ENCODE measurements at regions not wholly inside any gene's neighbourhood (a gene's known extent, or its start where the extent isn't known, plus 50 kb on each side); places are given as distances from the start of the nearest gene placed in this dataset.
A peak's percentile ranks its signal among the peaks of the same experiment; 100 is the strongest.
"Not testable (repeated sequence)": the region's sequence is repeated elsewhere in the genome, so short reads cannot be mapped to it uniquely, and the experiment has no call there.

DNA sequence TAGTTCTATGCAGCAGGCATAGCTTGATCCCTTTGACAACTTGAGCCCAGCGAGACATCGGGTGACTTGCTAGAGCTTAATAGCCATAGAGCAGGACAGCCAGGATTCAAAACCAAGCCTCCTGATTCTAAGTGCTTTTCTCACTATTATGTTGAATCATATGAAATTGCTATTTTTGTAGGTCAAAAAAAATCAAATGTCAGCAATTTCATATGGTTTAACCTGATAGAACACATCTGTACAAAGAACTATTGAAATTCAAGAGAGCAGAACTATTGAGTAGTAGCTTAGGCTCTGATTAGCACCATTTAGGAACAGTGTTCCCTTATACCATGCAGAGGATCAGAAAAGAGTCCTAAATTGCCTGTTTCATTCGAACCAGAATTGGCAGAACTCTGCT lies 132.0 kb downstream of the EMP1 start:
- DNase-seq: no peak

DNA sequence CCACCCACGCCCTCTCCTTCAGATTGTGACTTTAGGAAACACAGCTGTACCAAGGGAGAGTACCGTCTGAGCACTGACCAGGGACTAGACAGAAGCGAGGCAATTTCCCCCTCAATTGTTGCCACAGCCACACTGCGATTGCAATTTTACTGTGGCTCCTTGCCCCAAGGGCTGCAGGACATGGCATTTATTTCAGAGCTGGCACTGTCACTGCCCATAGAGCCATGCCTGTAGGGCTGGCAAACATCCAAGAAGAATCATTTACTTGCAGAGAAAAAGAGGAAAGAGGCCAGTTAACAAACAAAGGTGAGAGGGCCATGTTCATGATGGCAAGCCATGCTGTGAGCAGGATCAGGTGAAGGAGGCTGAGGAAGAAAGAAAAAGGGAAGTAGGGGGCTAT lies 129.6 kb downstream of the EMP1 start:
- DNase-seq: peak; percentile 75

DNA sequence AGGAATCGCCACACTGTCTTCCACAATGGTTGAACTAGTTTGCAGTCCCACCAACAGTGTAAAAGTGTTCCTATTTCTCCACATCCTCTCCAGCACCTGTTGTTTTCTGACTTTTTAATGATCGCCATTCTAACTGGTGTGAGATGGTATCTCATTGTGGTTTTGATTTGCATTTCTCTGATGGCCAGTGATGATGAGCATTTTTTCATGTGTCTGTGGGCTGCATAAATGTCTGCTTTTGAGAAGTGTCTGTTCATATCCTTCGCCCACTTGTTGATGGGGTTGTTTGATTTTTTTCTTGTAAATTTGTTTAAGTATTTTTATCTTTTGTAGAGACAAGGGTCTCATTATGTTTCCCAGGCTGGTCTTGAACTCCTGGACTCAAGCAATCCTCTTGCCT lies 128.5 kb downstream of the EMP1 start:
- DNase-seq: not testable (repeated sequence)

DNA sequence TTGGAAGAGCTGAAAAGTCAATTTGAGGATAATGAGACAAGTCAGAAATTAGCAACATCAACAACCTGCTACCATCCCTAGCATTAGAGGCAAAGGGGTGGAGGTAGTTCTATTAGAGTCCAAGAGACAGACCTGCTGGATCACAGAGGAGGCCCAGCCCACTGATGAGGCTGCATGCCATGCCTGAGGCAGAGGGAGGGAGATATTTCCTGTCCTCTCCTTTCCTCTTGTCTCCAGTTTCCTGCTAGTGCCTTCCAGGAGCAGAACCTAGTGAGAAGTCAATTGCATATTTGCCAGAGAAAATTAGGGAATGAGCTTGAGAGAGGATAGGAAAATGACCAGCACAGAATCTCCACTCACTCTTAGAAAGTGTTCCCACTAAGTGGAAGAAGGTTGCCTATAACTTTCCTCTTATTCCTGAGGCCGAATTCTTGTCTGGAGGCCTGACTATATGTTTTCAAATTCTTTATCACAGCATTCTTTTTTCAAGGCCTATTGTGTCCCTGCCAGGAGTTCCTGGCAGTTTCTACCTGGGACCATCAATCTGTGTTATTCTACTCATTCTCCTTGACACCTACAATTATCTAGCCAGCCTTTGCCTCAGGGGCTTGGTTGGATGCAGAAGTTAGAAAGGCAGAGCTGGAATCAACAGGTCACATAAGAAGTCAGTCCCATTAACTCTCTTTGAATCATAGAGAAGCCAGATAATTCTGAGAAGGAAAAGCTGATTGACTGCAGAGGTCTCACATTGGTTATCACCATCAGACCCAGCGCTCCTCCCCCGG lies 121.9 kb downstream of the EMP1 start:
- no peak for DNase-seq

DNA sequence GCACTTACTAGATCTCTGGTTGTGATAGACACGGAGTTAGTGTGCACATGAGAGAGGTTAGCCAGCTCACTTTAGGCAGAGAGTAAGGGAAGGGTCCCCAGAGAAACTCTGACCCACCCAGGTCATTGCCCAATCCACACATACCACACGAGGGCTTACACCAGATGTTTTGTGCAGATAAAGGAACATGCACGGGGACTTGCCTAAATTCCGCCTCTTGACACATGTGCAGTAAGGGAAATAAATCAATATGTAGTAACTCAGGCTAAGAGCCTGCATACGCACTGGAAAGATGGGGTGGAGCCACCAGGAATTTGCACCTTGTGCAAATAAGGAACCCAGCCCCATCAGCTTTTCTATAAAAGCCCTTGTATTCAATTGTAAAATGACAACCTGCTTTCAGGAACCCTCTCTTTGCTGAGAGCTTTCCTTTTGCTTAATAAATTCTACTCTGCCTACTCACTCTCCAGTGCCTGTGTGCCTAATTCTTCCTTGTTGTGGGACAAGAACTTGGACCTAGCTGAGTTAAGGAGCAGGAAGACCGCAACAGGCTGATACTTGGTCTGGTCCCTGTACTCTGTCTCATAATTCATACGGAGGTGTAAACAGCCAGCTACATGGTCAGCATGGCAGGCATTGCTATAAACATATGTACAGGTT lies 120.2 kb downstream of the EMP1 start:
- DNase-seq: no peak

DNA sequence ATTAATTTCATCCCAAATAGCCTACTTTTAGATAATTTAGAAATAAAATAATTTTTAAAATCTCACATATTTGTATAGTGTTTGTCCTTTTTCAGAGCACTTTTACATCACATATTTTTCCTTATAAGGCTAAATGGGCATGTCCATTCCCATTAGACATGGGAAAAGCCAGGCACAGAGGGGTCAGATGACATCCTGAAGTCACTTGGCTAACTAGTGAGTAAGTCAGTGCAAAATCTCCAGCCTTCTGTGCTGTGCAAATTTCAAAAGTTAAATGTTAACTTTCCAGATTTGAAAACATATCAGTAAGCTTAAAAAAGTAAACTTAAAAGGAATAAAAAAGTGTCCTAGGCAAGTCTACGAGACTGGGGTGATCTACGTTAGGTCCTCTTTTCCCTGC lies 117.4 kb downstream of the EMP1 start:
- no peak for DNase-seq

DNA sequence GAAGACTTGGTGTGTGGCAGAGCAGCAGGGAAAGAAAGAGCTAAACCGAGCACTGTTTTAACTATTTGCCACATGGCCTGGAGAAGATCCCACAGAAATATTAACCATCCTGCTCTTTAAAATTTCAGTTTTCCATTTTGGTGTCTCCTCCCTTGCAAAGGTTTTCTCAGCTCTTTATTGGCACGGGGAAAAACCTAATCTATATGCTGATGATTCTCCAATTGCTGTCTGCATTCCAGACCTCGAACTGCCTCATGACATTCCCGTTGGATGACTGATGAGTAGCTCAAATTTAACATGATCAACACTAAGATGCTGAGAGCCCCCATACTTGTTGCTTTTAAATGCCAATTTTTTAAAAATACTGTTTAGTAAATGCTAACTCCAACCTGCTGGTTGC lies 115.0 kb downstream of the EMP1 start:
- DNase-seq: no peak

DNA sequence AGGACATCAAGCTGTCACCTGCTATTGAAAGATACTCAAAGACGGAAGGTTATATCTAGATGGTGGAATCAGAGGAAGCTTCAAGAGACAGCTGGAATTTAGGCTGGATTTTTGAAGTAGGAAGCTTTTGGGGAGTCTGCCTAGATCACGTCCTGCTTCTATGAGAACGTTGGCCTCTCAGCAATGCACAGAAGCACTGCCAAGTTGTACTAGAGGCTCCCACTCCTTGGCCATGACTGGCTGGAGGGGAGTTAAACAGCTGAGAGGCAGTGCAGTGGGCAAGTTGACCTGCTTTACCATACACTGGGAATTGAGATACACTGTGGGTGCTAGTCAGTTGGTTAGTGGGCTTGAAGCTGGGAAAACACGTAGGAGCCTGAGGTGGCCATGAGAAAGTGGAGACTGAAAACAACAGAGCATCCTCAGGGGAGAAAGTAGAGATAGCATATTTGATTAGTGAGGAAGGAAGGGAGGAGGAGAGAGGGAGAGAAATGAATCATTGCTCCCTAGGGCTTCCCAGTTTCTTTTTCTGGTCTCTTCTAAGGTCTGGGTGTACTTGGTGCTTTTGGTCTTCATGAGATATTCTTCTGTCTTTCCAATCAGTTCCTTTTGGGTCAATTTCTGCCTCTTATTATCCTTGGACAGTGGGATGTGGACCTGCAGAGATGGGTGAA lies 110.8 kb downstream of the EMP1 start:
- no peak for DNase-seq

DNA sequence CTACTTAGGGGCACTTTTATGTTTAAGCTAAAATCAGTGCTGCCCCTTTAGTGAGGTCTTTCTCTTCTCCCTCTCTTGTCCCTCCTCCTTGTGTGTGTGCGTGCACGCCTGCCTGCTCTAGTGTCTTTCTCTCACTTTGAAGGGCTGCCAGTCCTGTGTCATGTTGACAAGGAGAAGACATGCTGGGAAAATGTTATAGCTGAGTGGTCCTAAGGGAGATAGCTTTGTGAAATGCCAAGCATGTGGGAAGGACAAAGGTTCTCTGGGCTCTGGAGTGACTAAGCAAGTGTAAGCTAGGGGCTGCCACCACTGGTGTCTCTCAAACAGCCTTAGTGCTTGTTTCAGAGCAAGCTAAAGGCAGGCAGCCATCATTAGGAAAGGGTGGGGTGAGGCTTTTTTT lies 108.4 kb downstream of the EMP1 start:
- no peak for DNase-seq

DNA sequence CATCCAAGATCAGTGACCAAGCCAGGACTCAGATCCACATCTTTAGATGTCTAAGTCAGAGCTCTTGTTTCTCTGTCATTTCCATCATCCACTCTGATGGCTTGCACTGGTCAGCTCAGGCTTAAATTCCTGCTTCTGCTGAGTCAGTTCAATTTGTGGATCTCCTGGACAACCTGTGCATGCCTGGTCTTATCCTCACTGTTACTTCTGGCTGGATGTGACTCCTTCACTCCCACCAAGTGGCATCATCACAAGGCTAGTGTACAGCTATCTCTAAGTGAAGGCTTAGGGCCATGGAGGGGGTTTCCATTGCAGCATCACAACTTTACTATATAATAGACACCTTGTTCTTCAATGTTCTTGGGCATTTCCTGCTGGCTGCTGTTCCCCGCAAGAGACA lies 102.9 kb downstream of the EMP1 start:
- DNase-seq: no peak

DNA sequence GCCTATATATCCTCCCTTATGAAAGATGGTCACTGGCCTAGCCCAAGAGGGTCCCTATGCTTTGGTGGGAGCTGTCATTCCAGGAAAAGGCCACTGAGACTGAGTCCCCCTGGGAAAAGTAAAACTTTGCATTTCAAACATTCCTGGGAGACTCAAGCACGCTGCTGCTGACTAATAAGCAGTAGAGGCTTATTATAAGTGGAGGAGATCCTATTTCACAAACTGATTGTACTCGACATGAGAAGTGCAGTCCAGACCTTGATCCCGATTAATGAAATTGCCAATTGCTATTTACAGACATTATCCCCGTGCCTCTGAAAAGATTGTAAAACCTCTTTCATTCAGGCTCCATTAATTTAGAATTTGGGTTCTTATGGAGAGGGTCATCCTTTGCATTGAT lies 96.6 kb downstream of the EMP1 start:
- DNase-seq: no peak

DNA sequence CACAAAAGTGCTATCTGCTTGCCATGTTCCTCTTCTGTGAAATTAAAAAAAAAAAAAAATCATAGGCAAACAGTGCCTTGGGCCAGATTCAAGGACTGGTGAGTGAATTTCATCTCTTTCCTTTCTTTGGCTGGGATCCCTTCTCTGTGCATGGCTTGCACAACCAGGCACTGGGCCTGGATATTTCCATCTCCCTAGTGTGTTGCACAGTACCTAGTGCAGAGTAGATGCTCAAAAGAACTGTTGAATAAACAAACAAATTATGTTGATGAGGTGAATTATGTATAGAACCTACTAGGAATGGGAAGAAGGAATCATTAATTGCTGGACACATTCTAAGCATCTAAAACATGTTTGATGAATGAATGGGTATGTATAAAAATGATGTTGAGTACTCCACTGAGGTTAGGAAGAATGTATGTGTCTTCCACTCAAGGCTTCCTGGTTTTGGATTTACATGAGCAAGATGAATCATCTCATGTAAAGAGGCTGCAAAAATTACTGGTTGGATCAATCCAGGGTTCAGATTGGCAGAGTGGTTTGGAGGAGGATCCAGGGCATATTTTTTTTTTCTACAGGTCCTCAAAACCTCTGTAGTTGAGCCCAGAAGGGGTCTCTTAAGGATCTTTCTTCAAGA lies 93.2 kb downstream of the EMP1 start:
- DNase-seq: peak; percentile 51

DNA sequence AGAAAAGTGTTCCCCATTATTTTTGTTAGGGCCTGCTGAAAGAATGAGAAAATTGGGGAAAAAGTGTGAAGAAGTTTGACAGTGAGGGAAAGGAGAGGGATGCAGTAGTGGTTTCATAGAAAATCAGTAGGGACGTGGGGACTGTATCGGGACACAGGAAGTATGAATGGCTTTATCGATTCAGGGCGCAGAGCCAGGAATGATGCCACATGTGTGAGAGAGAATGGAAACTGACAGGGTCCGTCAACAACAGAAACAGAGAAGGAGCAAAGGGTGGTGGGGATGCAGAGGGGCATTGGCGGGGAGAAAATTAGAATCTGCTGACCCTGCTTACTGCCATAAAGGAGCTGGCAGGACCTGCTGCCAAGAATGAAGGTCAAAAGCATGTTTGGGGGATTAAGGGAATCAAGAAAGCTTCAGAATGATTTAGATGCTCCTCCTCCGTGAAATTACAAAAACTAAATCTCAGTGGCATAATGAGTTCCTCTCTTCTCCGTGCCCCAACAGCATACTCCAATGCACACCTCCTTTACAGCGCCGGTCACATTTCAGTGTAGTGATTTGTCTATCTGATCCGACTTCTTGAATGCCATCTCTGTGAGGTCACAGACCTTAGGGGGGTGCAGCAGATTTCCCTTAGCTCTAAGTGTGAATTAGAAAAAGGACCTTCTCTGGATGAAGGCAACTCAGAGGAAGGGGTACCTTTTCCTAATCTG lies 92.6 kb downstream of the EMP1 start:
- DNase-seq: peak; percentile 61

DNA sequence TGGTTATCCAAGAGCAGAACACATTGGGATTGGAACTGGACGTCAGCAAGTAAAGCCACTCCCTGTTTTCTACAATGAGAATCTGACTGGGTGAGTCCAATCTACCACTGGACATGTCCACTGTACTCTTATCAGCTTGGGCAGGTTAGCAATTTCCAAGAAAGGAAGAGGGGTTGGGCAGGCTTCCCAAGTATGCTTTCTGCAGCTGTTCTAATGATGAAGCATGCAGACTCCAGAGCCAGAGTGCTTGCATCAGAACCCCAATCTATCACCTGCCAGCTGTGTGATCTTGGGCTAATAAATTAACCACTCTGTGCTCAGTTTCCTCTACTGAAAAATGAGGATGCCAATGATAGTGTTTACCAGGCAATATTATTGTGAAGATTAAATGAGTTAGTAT lies 92.0 kb downstream of the EMP1 start:
- no peak for DNase-seq

DNA sequence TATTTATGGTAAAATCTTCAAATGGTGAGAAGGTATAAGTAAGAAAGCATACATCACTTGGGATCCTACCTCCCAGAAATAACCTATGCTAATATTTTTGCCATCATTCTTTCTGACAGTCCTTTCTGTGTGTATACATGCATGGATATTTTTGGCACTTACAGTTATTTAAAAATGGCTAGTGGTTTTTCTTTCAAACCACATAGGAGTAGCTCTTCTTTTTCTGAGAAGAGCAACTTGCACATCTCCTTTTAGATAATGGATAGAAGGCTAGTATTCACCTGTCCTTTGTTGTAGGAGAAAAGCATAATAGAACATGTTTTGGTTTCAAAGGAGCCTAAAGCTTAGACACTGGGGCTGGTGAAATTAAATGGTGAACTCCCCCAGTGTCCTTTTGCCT lies 87.3 kb downstream of the EMP1 start:
- no peak for DNase-seq

DNA sequence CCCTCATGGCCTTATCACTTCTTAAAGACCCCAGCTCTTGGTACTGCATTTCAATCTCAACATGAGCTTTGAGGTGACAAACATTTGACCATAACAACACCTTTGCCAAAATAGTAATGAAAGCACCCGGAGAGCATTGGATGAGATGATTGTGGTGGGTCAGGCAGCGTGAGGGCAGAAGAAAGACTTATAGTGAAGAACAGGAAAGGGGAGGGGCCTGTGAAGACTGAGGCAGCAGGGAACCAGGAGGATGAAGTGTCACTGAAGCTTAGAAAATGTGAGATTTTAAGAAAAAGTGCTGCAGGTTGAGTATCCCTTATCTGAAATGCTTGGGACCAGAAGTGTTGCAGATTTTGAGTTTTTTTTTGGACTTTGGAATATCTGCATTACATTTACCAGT lies 86.3 kb downstream of the EMP1 start:
- DNase-seq: no peak

DNA sequence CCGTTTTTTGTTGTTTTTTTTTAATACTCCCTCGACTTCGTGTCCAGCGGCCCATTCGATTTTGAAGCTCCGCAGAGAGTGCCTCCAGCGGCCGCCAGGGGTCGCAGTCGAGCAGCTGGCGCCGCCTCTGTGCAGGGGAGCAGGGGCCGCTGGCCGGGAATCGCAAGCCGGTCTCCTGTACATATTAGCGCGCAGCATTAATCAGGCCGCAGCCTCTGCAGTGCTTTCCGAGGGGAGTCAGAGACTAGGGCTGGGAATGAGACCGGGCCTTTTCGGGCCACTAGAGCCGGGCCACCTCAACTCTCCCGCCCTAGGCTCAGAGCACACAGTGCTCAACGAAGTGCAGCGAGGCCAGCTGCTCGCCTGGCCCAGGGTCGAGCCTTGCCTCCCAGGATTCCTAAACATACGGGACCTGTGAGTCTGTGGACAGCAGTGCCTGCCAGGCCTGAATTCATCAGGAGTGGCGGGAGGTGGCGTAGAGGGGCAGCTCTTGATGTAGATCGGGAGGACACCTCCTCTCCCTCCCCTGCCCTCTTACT lies 81.8 kb downstream of the EMP1 start:
- peak; percentile 81 for DNase-seq

DNA sequence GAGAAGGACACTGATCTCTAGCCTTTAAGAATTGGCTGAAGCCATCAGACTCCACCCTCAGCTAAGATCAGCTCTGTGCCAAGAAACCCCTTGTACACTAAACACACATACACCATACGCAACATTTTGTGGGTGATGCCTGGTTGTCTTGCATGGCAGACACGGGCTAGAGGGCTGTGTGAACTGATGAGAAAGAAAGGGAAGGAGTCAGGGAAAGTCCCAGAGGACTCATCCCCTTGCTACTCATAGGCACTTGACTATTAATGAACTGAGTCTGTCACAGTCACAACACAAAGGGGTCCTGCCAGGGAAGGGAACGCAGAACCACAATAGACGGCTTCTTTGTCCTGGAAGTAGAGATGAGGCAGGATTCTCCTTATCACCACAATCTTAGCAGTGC lies 80.8 kb downstream of the EMP1 start:
- peak; percentile 57 for DNase-seq

DNA sequence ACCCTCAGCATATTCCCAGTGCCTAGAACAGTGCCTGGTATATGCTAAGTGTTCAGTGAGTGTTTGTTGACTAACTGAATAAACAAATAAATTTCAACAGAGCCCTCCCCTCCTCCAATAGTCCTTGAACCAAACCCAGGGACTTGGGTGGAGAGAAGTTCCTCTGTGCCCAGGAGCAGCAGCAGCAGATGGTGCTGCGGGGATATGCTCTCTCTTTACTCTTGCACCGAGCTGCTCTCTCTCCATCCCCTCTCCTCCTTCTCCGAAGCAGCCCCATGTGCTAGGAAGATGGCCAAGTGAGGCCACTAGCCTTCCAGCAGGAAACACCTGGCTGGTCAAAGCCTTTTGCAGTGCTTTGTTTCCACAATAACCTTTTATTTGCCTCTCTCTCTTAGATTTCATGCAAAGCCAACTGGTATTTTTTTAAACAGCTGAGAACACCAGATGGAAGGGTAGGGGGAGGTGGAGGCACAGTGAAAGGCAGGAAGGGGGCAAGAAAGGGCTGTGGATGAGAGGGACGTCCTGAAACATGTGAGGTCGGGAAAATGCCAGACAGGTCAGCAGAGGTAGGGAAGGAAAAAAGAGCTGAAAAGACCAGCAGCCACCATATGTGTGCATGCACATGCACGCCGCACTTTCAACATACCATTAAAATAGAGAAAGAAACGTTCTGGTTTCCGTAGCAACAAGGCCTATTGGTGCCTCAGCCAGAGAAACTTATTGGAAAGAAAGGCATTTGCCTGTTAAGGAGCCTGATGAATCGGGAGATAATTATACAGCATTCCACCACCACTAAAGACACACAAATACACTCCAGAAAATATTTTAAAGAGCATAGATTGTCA lies 78.9 kb downstream of the EMP1 start:
- DNase-seq: peak; percentile 92

DNA sequence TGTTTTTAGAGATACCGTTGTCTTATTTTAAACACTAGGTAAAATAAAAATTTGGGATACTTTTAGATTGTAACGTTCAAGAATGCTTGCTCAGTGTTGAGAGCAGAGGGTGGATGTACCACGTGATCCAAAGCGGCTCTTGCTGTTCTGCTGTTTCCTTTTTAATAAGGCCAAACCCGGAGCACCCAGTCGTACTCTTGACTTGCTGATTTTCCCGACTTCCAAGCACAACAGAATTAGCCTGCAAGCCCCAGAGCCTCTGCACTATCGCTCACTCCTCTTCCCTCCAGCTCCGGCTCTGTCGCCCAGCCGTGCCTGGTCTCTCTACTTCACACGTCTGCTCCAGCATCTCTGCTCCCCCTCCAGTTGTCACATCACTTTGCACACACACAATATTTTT lies 77.3 kb downstream of the EMP1 start:
- peak; percentile 62 for DNase-seq

DNA sequence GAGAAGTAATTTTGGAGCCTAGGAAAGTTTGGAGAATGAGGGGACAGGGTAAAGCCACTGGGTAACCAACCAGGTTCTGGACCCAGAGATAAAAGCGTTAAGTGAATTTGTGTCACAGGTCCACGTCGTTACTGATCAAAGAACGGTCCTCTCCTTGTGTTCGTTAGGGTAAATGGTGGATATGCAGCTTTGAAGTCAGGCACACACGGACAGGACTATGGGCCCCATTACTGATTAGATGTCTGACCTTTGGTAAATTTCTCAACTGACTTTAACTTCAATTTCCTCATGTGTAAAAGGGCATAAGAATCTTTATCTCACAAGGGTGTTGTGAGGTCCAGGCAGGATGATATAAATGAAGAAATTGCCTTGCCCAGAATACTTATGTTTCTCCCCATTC lies 76.6 kb downstream of the EMP1 start:
- DNase-seq: no peak

DNA sequence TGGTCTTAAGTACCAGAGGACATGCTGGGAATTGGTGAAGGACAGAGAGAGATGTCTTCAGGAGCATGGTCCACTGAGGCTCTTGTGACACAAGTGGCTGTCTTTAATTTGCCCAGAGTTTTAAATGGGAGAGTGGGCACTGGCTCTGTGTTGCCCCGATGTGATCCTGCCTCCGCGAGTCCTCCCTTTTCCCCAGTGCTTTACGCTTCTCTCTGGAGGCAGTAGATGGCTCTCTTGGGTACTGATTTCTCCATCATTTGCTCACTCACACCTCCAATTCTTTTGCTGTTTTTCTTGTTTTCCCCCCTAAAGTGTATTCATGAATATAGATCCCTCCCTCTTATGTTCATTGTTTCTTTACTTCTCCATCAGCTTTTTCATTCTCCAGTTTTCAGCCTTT lies 74.3 kb downstream of the EMP1 start:
- DNase-seq: no peak
